ENCODE measurements at regions not wholly inside any gene's neighbourhood (a gene's known extent, or its start where the extent isn't known, plus 50 kb on each side); places are given as distances from the start of the nearest gene placed in this dataset.

GRCh38 chr1:98278055-98278454 is 357.2 kb upstream of the DPYD start:
- FAIRE-seq, result no peak
- Histone ChIP-seq H3K79me2 (ENCODE audit: control insufficient read depth, insufficient read depth, low read length) (no peaks in the 10 kb centered on the region), H3K27me3 (replicated peaks in 1 of 2; ENCODE audit: control insufficient read depth in 2 of 2, insufficient read depth in 2 of 2, low read length in 1 of 2) (no peaks in the 10 kb centered on the region), H3K4me3 (no peak overlapping the region), H3K36me3 (ENCODE audit: control insufficient read depth in 2 of 2, insufficient read depth in 2 of 2, low read length in 1 of 2) (no peaks in the 10 kb centered on the region), H3K9me3 (replicated peaks; ENCODE audit: control insufficient read depth, insufficient read depth, low read length) (no peaks in the 10 kb centered on the region), H3K4me2 (ENCODE audit: control insufficient read depth, insufficient read depth) (no peak overlapping the region), H4K20me1 (ENCODE audit: control insufficient read depth, insufficient read depth) (no peaks in the 10 kb centered on the region), H3K27ac (ENCODE audit: control insufficient read depth, insufficient read depth) (no peak overlapping the region), H3K9ac (ENCODE audit: control insufficient read depth, insufficient read depth, low read length) (no peak overlapping the region), H2AFZ (ENCODE audit: control insufficient read depth, low read depth, low read length) (no peak overlapping the region), H3K4me1 (ENCODE audit: control insufficient read depth, insufficient read depth, low read length) (no peaks in the 10 kb centered on the region)
- POLR2A ChIA-PET, result no interaction called here
- WGBS (ENCODE audit: insufficient coverage, insufficient replicate concordance, low lambda C conversion rate, missing lambda C conversion rate), result 2% methylated on average over 3 of the region's 3 CpGs
- BruUV-seq (replicated peaks), result no TSS peak
- SMC1A ChIA-PET (ENCODE audit: uncharacterized antibody, unreplicated experiment), result no interaction called here
- in situ Hi-C loops (cut with MboI), result no loop called here
- no peak for ATAC-seq
- CTCF ChIA-PET, result no interaction called here
- RAD21 ChIA-PET (ENCODE audit: unreplicated experiment), result no interaction called here
- no peak for DNase-seq (ENCODE audit: low read depth, low spot score)
- intact Hi-C loops (cut with micrococcal nuclease; ENCODE audit: unreplicated experiment), result no loop called here
- no peak for TF ChIP-seq NR2C2 (IDR thresholded peaks at IDR 0.05; ENCODE audit: borderline replicate concordance, control insufficient read depth, insufficient read length, low read depth)
- no peak for TF ChIP-seq BCLAF1 (IDR thresholded peaks at IDR 0.05)
- no peak for TF ChIP-seq CHD1 (IDR thresholded peaks at IDR 0.05; ENCODE audit: low read depth, low read length)
- TF ChIP-seq ZNF384 (IDR thresholded peaks at IDR 0.05; ENCODE audit: borderline replicate concordance, low read depth, low read length), result no peak
- no peak for TF ChIP-seq NBN (IDR thresholded peaks at IDR 0.05)

- ChIA-PET CTCF (interaction anchor here (0.9 kb wide), 1 partner anchor 23 kb away, joined by 3 read pairs; no protein-coding TSS in a partner anchor), RAD21 (ENCODE audit: unreplicated experiment) (no interaction called here), POLR2A (no interaction called here), SMC1A (ENCODE audit: uncharacterized antibody, unreplicated experiment) (no interaction called here)
- no peaks in the 10 kb centered on the region for H3K9me3 ChIP-seq (replicated peaks; ENCODE audit: control insufficient read depth, insufficient read depth, low read length)
- no peak for DNase-seq (ENCODE audit: low read depth, low spot score)
- no peak for FAIRE-seq
- H3K79me2 ChIP-seq (ENCODE audit: control insufficient read depth, insufficient read depth, low read length), result no peaks in the 10 kb centered on the region
- no peak overlapping the region for H2AFZ ChIP-seq (ENCODE audit: control insufficient read depth, low read depth, low read length)
- H3K27me3 ChIP-seq (replicated peaks in 1 of 2; ENCODE audit: control insufficient read depth in 2 of 2, insufficient read depth in 2 of 2, low read length in 1 of 2), result no peaks in the 10 kb centered on the region
- BruUV-seq (replicated peaks), result no TSS peak
- no peaks in the 10 kb centered on the region for H4K20me1 ChIP-seq (ENCODE audit: control insufficient read depth, insufficient read depth)
- no peak overlapping the region for H3K4me3 ChIP-seq
- H3K4me2 ChIP-seq (ENCODE audit: control insufficient read depth, insufficient read depth), result no peak overlapping the region
- 5% methylated on average over 2 of the region's 2 CpGs for WGBS (ENCODE audit: insufficient coverage, insufficient replicate concordance, low lambda C conversion rate, missing lambda C conversion rate)
- no peaks in the 10 kb centered on the region for H3K36me3 ChIP-seq (ENCODE audit: control insufficient read depth in 2 of 2, insufficient read depth in 2 of 2, low read length in 1 of 2)
- in situ Hi-C loops (cut with MboI), result no loop called here
- H3K27ac ChIP-seq (ENCODE audit: control insufficient read depth, insufficient read depth), result no peak overlapping the region
- no peaks in the 10 kb centered on the region for H3K4me1 ChIP-seq (ENCODE audit: control insufficient read depth, insufficient read depth, low read length)
- TF ChIP-seq MLLT1 (IDR thresholded peaks at IDR 0.05) (no peak), ZBED1 (IDR thresholded peaks at IDR 0.05; ENCODE audit: borderline replicate concordance) (no peak), POLR2AphosphoS5 (IDR thresholded peaks at IDR 0.05; ENCODE audit: low read length) (no peak), BMI1 (IDR thresholded peaks at IDR 0.05; ENCODE audit: borderline replicate concordance) (no peak), YBX1 (IDR thresholded peaks at IDR 0.05) (no peak), BACH1 (IDR thresholded peaks at IDR 0.05; ENCODE audit: borderline replicate concordance) (no peak), NBN (IDR thresholded peaks at IDR 0.05) (no peak)
- no peak for ATAC-seq
- no peak overlapping the region for H3K9ac ChIP-seq (ENCODE audit: control insufficient read depth, insufficient read depth, low read length)
- intact Hi-C loops (cut with micrococcal nuclease; ENCODE audit: unreplicated experiment), result no loop called here
Measured at GRCh38 chr1:98277118-98277517, 356.3 kb upstream of the DPYD start.

All from GM12878 (cell line).